ENCODE measurements at regions not wholly inside any gene's neighbourhood (a gene's known extent, or its start where the extent isn't known, plus 50 kb on each side); places are given as distances from the start of the nearest gene placed in this dataset.

DNA sequence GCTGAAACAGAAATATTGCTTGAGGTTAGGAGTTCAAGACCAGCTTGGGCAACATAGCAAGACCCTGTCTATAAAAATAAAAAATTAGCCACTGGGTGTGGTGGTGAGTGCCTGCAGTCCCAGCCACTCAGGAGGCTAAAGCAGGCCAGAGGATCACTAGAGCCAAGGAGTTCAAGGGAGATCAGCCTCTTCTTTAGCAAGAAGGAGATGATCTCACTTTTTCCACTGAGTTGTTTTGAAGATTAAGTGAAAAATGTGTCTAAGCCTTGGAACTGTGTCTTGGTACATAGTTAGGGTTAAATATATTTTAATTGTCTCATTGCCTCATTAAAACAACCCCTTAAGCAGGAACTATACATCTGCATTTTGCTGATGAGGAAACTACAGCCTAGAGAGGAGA lies 279.0 kb upstream of the ZFP64 start:
- DNase-seq: no peak

DNA sequence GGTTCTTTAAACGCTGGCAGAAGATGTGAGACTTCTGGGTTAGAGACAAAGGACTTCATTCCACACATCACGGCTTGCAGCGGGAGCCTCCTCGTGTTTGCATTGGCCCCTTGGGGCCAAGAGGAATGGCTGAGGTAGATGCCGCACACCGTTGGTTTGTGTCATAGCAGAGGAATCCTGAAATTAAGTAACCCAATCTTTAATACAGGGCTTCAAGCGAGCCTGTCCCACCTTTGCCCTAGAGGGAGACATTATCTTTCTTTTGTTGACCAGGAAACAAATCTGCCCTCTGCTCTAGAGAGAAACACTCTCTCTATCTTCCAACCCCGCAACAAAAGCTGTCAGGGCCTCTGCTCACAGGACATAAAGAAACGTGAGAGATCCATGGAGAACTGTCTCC lies 277.5 kb upstream of the ZFP64 start:
- no peak for DNase-seq

DNA sequence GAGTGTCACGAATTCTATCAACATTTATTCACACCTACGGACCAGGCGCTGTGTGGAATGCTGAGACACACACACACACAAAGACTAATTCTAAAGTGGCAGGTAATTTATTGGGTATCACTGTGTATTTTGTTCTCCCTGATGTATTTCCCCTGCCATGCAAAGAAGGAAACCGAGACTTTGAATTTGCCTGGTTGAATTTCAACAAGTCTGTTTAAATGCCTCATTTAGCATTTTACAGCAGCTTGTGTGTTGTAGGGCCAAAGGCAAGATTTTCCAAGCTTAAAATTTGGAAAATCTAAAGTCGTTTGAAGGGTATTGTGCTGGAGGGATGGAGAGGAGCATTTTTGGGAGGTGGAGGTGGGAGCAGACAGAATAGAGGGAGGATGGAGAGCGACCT lies 274.4 kb upstream of the ZFP64 start:
- DNase-seq: no peak

DNA sequence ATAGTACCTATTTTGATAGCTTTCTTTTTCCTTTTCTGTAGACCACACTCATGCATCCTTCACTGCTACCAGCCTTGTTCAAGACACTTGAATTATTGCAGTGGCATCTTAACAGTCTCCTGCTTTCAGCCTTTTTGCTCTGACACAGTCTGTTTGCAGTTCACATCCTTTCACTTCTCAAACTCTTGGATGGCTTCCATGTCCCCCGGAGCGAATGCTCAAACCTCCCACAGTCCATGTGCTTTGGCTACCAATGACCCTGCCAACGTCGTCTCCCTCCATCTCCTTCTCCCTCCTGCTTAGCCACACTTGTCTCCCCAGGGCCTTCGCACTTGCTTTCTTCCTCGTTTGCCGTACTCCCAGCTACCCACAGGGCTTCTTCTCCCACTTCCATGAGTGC lies 270.0 kb upstream of the ZFP64 start:
- DNase-seq: no peak

DNA sequence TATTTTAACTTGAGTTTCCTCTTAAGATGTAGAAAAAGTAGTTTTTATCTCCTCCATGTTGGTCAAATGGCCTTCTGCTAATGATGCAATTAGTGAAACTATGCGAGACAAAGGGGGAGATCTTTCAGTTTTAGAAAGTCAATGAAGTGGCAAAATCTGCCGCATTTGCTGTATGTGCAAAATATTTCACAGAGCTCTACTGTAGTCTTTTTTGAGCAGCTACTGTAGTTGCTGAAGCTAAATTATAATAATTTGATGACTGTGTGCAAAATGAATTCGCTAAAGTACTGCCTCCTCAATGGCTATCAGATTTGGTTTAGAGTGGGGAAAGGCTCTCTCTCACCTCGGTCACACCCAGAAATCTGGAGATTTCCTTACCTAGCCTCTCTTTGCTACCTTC lies 267.6 kb upstream of the ZFP64 start:
- DNase-seq: no peak

DNA sequence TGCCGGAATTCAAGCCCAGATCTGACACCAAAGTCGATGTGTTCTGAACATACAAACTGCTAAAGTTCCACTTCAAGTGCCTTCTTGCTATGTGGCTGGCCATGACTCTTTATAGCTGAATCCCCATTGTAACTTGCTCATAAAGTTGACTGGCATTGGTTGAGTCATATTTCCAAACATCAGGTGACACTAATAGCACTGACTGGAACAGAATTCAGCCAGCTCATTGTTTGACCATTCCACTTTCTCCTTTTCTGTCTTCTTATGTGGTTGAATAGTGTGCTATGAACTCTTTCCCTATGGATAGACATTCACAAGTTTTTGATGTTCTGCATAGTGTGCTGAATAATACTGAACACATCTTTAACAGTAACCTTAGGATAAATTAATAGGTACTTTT lies 266.2 kb upstream of the ZFP64 start:
- no peak for DNase-seq

DNA sequence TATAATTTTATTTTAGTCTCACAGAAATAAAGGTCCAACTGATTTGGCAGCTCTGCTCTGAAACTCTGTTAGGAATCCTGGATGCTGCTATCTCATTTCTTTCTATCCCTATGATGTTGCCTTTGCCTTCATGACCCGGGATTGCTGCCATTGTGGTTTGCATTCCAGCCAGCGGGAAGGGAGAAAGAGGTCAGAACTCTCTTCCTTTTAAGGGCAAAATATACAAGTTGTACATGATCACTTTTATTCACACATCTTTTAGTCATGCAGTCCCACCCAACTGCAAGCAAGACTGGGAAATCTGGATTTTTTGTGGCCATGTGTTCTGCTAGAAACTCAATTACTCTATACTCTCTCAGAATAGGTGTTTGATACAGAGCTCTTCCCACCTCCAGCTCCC lies 263.1 kb upstream of the ZFP64 start:
- no peak for DNase-seq

DNA sequence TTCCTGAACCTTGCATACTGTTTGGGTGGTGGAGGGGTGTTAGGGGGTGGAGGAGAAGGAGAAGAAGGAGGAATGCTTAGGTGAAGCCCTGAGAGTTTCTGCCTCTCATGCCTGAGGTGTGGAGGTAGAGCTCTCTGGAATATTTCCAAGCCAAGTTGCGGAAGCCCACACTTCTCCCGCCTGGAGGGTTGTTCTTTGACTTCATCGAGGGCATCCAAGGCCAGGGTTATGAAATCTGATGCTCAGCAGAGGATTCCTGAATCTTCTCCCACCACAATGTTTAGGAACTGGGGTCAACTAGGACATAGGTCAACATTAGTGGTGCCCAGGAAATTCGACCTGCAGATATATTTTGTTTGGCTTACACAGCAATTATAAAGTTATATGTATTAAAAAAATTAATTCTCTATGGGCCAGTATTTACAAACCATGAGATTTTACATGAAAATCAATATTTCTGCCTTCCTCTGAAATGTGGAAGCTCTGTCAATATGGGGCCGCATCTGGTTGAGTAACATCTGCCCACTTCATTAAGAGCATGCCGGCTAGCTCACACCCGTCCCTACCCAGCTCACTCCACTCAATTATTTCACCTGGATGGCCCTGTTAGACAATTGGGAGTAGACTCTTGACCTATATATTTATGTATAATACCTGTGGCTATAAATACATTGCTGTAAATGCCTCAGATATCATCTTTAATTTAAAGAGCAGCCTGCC lies 257.1 kb upstream of the ZFP64 start:
- DNase-seq: no peak

DNA sequence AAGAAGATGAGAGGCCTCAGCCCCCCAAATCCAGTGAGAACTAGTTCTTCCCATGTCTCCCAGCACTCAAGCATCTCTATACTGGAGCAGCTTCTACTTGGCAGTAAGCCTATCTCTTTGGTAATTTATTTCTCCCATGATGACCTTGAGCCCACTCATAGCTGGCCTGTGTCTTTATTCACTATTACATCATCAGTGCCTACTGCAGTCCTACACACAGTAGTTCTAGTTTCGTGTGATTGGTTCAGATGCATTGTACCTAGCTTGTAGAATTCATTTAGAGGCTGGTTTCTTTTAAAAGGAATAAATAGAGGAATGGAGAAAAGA lies 255.6 kb upstream of the ZFP64 start:
- no peak for DNase-seq

DNA sequence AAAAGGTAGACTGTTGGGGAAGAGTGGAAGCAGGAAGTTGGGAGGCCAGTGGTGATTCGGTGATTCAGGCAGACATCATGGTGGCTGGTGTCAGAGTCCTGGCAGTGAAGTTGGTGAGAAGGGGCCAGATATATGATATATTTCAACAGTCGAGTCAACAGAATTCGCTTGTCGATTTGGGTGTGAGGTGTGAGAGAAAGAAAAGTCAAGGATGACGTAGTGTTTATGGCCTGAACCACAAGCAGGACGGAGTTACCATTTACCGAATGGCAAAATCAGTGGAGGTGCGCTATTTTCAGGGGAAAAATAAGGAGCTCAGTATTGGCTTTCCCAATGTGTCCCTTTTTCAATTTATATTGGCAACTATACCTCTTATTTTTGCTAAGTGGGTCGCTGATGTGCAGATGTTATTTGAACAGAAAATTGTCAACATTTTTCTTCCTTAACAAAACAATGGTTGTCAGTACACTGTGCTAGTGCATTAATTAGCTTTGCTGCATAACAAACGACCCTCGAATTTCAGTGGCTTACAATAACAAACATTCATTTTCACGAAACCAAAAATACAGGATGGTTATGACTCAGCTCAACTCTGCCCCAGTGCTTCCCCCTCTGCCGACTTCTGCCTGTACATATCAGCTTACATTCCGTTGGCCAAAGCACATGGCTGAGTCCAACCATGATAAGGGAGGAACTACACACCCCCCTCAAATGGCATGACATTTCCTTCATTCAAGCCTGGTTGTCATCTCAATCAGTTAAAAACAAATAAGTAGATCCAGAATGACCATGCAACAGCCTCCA lies 255.0 kb upstream of the ZFP64 start:
- no peak for DNase-seq

DNA sequence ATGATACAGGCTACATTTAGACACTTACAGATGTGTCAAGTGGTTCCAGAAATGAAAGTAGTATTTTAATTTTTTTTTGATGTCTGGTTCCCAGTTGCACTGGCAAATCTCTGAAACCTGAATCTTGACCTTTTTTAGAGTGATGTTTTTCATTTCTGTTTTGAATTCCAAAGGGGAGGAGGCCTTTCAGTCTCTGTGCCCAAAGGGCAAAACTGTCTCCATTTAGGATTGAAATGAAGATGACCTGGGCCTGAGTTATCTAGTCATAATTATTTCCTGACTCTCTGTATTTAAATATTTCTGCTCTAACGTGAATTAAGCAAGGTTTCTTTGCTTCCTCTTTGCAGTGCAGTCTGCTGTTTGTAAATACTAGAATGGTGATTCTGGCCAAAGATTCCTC lies 252.9 kb upstream of the ZFP64 start:
- DNase-seq: no peak

DNA sequence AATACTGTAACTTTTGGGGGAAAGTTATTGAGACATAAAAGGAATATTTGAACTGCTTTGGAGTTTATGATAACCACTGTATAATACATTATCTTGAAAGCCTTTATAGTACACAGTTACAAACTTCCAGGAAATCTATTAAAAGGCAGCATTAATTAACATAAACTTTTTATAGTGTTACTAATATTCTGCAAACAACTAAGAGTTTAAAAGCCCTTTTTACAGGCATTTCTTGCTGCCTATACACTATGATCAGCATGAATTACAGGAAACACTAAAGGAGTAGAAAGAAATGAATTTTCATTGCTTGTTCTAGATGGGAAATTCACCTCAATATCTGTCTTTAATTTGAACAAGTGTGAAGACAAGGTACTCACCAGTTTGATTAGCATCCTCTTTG lies 252.3 kb upstream of the ZFP64 start:
- no peak for DNase-seq

DNA sequence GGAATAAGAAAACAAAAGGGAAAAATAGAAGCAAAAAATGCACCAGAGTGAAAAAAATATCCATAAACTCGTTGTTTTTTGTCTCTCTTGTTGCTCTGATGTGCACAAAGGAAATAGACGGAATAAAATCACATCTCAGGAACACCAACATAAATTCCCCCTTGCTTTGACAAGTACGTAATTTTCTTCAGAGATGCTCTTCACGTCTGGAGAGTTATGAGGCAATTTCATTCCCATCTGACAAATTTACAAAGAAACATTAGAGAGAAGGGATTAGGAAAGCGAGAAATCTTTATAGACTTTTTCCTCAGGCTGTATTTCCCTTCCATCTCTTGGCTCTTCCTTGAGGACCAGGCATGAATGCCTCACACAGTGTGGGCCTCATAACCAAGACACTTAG lies 250.1 kb upstream of the ZFP64 start:
- no peak for DNase-seq

DNA sequence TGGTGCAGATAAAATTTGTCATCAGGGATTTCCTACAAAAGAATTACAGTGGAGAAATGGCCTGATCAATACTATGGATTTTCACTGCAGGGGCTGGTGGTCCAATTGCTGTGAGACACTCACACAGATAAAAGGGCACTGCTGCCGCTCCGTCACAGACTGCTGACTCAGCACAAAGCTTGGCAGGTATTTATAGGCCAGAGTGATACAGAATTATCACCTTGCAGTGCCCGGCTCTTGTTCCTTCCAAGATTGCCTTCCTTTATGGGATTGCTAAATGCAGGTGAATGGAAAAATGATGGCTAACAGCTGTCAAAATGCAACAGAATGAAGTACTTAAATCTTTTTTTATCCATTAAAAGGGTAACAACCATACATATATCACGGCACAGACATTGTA lies 247.8 kb upstream of the ZFP64 start:
- DNase-seq: no peak

DNA sequence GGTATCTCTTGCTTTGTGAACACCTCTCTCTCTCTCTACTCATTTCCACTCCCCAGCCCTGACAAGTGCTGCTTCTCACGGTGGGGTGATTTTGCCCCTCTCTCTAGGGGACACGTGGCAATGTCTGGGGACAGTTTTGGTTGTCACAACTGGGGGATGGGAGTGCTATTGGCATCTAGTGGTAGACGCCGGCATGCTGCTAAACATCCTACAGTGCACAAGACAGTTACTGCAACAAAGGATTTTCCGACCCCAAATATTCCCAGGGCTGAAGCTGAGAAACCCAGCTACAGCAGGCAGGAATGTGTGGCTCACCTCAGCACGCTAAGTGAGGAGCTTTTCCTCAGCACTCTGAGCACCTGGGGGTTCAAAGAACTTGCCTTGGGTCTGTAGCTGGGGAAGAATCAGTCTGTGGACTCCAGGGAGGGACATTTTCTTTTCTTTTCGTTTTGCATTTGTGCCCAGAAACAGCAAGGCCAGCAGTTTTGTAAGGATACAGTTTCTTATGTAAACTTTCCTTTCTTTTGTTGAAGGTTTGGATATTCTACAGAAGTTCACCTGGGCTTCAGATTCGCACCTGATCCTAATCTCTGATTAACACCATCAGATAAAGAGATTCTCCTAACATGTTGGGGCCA lies 246.9 kb upstream of the ZFP64 start:
- no peak for DNase-seq

DNA sequence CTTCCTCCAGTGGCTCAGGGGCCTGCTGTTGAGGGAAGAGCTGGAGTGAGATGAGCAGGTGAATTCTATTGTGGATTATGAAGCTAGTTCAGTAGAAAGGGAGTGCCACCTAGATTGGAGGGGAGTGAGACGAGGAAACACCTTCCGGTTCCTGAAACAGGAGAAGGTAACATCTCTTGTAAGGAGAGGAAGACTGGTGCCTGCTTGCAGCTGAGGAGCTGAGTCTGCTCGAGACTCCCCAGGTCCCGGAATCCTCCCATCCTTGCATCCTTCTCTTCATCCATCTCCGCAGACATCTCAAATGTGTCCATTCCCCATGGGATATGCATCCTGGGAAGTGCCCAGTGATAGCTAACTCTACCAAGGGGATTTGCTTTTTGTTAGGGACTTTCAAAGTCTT lies 242.9 kb upstream of the ZFP64 start:
- DNase-seq: no peak

DNA sequence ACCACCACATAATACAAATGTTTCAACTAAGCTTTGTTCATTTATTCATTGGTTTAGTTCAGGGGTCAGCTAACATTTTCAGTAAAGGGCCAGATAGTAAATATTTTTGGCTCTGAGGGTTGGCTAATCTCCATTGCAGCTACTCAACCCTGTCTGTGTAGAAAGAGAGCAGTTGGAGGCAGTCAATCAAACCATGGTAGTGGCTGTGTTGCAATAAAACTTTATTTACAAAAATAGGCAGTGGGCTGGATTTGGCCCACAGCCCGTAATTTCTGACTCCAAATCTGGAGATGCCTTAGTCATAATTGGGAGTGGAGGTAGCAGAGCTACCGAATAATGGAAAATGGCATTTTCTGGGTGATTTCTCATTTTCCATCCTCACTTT lies 242.5 kb upstream of the ZFP64 start:
- DNase-seq: no peak

DNA sequence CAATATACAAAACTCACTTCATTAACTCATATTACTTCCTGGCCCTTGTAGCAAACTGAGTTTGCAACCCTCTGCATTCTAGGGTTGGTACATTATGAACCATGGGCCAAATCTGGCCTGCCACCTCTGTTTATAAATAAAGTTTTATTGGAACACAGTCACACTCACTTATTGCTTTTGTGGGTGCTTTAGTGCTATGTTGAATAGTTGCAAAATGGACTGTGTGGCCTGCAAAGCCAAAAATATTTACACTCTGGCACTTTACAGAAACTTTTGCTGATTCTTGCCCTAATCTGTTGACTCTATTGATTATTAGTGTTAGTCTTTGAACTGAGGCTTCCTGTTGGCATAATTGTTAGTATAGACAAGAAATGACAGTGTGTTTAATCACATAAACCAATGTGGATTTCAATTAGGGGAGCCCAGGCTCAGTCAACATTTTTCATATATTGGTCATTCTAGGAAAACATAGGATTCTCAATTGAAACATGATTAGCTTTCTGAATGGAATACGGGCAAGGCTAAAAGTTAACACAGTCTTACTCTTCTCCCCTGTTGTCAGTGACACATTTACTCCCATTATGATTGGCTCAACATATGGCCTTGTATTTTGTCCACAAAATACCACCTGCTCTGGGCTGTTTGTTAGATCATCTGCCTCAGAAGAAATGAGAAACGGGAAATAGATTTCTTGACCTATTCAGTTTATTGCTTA lies 241.9 kb upstream of the ZFP64 start:
- DNase-seq: no peak

DNA sequence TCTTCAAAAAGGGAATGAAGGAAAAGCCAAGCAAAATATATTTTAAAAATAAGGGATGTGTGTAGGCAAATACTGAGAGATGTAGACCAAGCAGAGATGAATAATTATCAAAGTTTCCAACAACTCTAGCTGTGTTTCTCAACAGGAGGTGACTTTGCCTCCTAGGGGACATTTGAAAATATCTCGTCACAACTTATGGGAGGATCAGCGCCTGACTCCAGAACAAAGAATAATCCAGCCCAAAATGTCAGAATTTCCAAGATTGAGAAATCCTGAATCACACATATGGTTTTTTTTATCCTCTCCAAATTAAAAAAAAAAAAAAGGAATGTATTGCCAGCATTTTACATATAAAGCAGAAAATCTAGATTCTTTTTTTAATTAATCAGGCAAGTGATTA lies 241.2 kb upstream of the ZFP64 start:
- no peak for DNase-seq

DNA sequence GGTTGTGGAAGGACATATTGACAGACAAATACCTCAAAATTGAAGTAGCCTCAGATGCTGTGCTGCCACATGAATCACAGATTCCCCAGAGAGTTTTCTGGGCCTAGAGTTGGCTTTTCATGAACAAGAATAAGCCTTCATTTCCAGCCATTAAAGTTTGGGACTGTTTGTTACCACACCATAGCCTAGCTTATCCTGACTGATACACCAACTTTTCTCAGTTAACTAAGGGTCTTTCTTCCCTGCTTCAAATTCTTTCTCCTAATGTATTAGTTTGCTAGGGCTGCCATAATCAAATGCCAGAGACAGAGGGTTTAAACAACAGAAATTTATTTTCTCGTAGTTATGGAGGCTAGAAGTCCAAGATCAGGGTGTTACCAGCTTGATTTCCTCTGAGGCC lies 237.4 kb upstream of the ZFP64 start:
- no peak for DNase-seq

DNA sequence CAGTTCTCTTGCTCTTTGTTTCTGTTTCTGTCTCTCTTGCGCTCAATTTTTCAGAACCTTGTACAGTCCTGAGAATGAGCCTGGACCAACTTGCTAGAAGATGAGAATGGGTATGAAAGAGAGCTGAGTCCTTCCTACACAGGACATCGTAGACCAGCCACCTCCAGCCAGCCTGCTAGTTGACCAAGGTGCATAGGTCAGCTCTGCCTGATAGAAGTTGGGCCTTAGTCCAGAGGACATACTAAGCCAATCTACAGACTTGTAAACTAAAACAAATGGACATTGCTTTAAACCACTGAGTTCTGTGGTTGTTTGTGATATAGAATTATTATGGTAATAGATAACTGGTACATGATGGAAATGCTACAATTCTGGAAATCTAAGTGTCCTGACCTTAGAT lies 236.4 kb upstream of the ZFP64 start:
- DNase-seq: no peak

DNA sequence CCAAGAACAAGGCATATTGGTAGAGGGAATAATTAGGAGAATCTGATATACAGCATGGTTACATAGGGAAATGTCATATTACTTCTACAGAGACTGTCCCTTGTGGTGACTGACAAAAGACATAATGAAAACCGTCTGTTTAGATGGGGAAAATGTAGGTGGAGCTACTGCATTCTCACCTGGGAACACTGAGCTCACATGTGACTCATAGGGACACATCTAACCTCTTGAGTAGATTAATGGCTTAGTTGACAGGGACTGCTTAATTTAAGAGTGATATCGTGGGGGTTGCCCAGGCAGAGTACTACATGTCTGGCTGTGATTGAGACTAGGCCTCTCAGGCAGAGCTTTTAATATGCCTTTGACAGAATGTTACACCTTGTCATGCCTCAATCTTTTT lies 235.3 kb upstream of the ZFP64 start:
- DNase-seq: no peak

DNA sequence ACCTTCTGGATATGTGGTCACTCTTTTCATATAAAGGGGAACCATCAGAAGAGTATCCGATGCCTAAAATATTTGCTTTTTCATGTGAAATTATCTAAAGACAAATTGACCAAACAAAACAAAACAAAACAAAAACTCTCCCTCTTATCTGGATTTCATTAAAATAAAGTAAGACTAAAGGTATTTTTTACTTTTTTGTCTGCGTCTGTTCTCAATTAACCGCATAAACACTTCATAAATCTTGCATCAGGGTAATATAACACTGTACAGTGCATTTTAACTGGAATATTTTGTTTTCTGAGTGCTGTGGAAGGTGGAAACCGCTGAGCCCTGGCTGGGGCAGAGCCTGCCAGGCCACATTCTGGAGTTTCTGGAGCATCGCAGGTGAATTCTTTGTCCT lies 234.1 kb upstream of the ZFP64 start:
- no peak for DNase-seq

DNA sequence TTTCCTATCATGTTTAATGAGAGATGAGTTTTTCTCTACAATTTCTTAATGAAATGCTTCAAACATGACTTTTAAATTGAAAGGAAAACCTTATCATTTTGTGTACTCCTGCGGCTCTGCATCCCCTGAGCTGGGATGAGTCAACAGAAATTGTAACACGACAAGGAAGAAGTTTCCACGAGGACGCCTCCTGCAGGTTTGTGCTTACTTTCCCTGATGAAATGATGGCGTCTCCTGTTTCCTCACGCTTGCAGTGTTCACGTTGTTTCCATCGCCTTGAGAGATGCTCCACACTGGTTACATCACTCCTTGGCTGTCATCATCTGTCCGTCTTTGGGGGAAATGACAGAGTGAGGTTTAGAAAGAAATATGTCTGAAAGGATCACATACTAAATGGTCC lies 233.7 kb upstream of the ZFP64 start:
- no peak for DNase-seq
